ENCODE measurements at regions not wholly inside any gene's neighbourhood (a gene's known extent, or its start where the extent isn't known, plus 50 kb on each side); places are given as distances from the start of the nearest gene placed in this dataset.

DNA sequence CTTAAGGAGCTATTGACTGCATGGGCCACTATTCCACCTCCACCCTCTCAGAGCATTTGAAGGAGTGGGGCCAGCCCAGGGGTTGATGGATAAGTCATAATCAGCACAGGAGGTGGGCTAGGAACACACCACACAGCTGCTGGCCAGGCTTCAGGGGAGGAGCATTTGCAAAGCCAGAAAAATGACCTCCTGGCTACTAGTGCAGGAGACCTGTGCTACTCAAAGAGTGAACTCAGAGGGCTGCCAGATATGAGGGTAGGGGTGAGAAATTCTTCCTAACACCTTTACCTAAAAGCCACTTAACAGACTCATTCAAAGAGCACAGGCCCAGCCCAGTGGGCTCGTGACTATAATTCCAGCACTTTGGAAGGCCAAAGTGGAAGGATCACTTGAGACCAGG lies 210.8 kb downstream of the TBXT start:
- in situ Hi-C loops (cut with HindIII; ENCODE audit: low pct_unique_long_range_greater_than_20kb, low sequenced_read_pairs), result no loop called here
- TF ChIP-seq POLR2AphosphoS5 (IDR thresholded peaks at IDR 0.05; ENCODE audit: low read depth, low read length) (no peak), SIN3A (IDR thresholded peaks at IDR 0.05; ENCODE audit: borderline replicate concordance, insufficient read depth, low read depth, low read length) (no peak), TCF7L2 (IDR thresholded peaks at IDR 0.05; ENCODE audit: low read depth, low read length) (no peak)
- TF ChIP-seq, protein P1, sequence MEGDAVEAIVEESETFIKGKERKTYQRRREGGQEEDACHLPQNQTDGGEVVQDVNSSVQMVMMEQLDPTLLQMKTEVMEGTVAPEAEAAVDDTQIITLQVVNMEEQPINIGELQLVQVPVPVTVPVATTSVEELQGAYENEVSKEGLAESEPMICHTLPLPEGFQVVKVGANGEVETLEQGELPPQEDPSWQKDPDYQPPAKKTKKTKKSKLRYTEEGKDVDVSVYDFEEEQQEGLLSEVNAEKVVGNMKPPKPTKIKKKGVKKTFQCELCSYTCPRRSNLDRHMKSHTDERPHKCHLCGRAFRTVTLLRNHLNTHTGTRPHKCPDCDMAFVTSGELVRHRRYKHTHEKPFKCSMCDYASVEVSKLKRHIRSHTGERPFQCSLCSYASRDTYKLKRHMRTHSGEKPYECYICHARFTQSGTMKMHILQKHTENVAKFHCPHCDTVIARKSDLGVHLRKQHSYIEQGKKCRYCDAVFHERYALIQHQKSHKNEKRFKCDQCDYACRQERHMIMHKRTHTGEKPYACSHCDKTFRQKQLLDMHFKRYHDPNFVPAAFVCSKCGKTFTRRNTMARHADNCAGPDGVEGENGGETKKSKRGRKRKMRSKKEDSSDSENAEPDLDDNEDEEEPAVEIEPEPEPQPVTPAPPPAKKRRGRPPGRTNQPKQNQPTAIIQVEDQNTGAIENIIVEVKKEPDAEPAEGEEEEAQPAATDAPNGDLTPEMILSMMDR (IDR thresholded peaks at IDR 0.05), result no peak
- TF ChIP-seq, protein P2, sequence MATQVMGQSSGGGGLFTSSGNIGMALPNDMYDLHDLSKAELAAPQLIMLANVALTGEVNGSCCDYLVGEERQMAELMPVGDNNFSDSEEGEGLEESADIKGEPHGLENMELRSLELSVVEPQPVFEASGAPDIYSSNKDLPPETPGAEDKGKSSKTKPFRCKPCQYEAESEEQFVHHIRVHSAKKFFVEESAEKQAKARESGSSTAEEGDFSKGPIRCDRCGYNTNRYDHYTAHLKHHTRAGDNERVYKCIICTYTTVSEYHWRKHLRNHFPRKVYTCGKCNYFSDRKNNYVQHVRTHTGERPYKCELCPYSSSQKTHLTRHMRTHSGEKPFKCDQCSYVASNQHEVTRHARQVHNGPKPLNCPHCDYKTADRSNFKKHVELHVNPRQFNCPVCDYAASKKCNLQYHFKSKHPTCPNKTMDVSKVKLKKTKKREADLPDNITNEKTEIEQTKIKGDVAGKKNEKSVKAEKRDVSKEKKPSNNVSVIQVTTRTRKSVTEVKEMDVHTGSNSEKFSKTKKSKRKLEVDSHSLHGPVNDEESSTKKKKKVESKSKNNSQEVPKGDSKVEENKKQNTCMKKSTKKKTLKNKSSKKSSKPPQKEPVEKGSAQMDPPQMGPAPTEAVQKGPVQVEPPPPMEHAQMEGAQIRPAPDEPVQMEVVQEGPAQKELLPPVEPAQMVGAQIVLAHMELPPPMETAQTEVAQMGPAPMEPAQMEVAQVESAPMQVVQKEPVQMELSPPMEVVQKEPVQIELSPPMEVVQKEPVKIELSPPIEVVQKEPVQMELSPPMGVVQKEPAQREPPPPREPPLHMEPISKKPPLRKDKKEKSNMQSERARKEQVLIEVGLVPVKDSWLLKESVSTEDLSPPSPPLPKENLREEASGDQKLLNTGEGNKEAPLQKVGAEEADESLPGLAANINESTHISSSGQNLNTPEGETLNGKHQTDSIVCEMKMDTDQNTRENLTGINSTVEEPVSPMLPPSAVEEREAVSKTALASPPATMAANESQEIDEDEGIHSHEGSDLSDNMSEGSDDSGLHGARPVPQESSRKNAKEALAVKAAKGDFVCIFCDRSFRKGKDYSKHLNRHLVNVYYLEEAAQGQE (IDR thresholded peaks at IDR 0.05; ENCODE audit: insufficient read depth in 1 of 2, low read depth in 2 of 2, low read length in 1 of 2), result no peak
- no peak overlapping the region for H3K4me3 ChIP-seq (ENCODE audit: low read depth in 2 of 2, low read length in 2 of 2)
- intact Hi-C loops (cut with micrococcal nuclease; ENCODE audit: unreplicated experiment), result no loop called here
- no peaks in the 10 kb centered on the region for H3K36me3 ChIP-seq (ENCODE audit: control insufficient read depth, insufficient read depth, low read length)
- H3K27me3 ChIP-seq (ENCODE audit: control insufficient read depth, insufficient read depth, low read length), result no peaks in the 10 kb centered on the region
- no TSS peak for BruUV-seq (replicated peaks)
- H3K4me1 ChIP-seq (ENCODE audit: control insufficient read depth, insufficient read depth, low read length), result no peaks in the 10 kb centered on the region
- ChIA-PET POLR2A (no interaction called here), CTCF (no interaction called here)
- ATAC-seq, result no peak
- no peak for DNase-seq (ENCODE audit: low read depth, low spot score)
- H3K9me3 ChIP-seq (ENCODE audit: control insufficient read depth, insufficient read depth, low read depth, low read length), result no peaks in the 10 kb centered on the region
- H3K27ac ChIP-seq (ENCODE audit: low read length), result no peak overlapping the region

DNA sequence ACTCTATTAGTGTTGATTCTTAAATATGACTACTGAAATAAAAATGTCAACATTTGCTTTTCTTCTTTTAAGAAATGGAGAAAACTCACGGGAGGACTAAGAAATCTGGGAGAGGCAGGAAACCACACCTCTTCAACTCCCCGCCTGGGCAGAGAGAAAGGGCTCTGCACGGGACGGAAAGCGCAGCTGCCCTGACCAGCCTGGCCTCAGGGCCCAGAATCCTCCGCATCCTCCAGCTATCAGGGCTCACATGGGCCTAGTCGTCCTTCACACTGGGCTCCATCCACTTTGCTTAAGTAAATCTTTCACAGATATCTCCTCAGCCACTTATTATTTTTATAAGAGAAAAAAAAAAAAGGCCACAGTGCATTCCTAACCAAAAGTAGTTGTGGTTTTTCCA lies 215.1 kb downstream of the TBXT start:
- ATAC-seq (no peak), DNase-seq (ENCODE audit: low read depth, low spot score) (no peak)
- no peaks in the 10 kb centered on the region for H3K4me1 ChIP-seq (ENCODE audit: control insufficient read depth, insufficient read depth, low read length)
- POLR2A ChIA-PET, result no interaction called here
- peaks cover 2% of the 10 kb centered on the region; the same call in 1 of the 2 replicates for H3K27me3 ChIP-seq (ENCODE audit: control insufficient read depth, insufficient read depth, low read length)
- intact Hi-C loops (cut with micrococcal nuclease; ENCODE audit: unreplicated experiment), result no loop called here
- in situ Hi-C loops (cut with HindIII; ENCODE audit: low pct_unique_long_range_greater_than_20kb, low sequenced_read_pairs), result no loop called here
- no peaks in the 10 kb centered on the region for H3K36me3 ChIP-seq (ENCODE audit: control insufficient read depth, insufficient read depth, low read length)
- CTCF ChIA-PET, result no interaction called here
- no TSS peak for BruUV-seq (replicated peaks)
- H3K4me3 ChIP-seq (ENCODE audit: low read depth in 2 of 2, low read length in 2 of 2), result no peak overlapping the region
- no peak overlapping the region for H3K27ac ChIP-seq (ENCODE audit: low read length)
- no peaks in the 10 kb centered on the region for H3K9me3 ChIP-seq (ENCODE audit: control insufficient read depth, insufficient read depth, low read depth, low read length)
- TF ChIP-seq POLR2AphosphoS5 (IDR thresholded peaks at IDR 0.05; ENCODE audit: low read depth, low read length) (no peak), SIN3A (IDR thresholded peaks at IDR 0.05; ENCODE audit: borderline replicate concordance, insufficient read depth, low read depth, low read length) (no peak), TCF7L2 (IDR thresholded peaks at IDR 0.05; ENCODE audit: low read depth, low read length) (no peak)
- TF ChIP-seq, protein P2 (IDR thresholded peaks at IDR 0.05; ENCODE audit: insufficient read depth in 1 of 2, low read depth in 2 of 2, low read length in 1 of 2), result no peak
- TF ChIP-seq, protein P1 (IDR thresholded peaks at IDR 0.05), result no peak

Measured in Panc1 (cell line).